Activated CD8-positive, alpha-beta memory T cell treated with anti-CD3 and anti-CD28 coated beads for 24 hours (primary cell): ENCODE measurements at regions not wholly inside any gene's neighbourhood (a gene's known extent, or its start where the extent isn't known, plus 50 kb on each side); places are given as distances from the start of the nearest gene placed in this dataset.
"Not testable (repeated sequence)": the region's sequence is repeated elsewhere in the genome, so short reads cannot be mapped to it uniquely, and the experiment has no call there.

Source experiments
- DNase-seq: peaks from one replicate; pipeline ENCODE4 v3.0.0-alpha.2; 2020

- no peak for DNase-seq
These were observed 208.9 kb upstream of the POGK start for GRCh38 chr1:166630369-166630768.

GRCh38 chr1:166638137-166638536 is 201.1 kb upstream of the POGK start:
- DNase-seq, result no peak

- DNase-seq, result not testable (repeated sequence)
These were observed 182.0 kb upstream of the POGK start for GRCh38 chr1:166657228-166657627.

- not testable (repeated sequence) for DNase-seq
These were observed 172.5 kb upstream of the POGK start for GRCh38 chr1:166666790-166667189.

GRCh38 chr1:166667600-166667999 is 171.7 kb upstream of the POGK start:
- DNase-seq, result not testable (repeated sequence)

- DNase-seq, result no peak
These were observed 167.6 kb upstream of the POGK start for GRCh38 chr1:166671627-166672026.

GRCh38 chr1:166673722-166674121 is 165.6 kb upstream of the POGK start:
- no peak for DNase-seq

GRCh38 chr1:166675213-166675612 is 164.1 kb upstream of the POGK start:
- DNase-seq, result no peak

- no peak for DNase-seq
These were observed 162.3 kb upstream of the POGK start for GRCh38 chr1:166676981-166677380.

- DNase-seq, result no peak
These were observed 159.9 kb upstream of the POGK start for GRCh38 chr1:166679369-166679768.

GRCh38 chr1:166682588-166682987 is 156.7 kb upstream of the POGK start:
- no peak for DNase-seq

GRCh38 chr1:166684669-166685068 is 154.6 kb upstream of the POGK start:
- DNase-seq, result not testable (repeated sequence)

- no peak for DNase-seq
These were observed 154.1 kb upstream of the POGK start for GRCh38 chr1:166685200-166685599.

GRCh38 chr1:166685891-166686290 is 153.4 kb upstream of the POGK start:
- DNase-seq, result not testable (repeated sequence)

- not testable (repeated sequence) for DNase-seq
These were observed 148.7 kb upstream of the POGK start for GRCh38 chr1:166690596-166690995.

- DNase-seq, result no peak
These were observed 147.8 kb upstream of the POGK start for GRCh38 chr1:166691476-166691875.

GRCh38 chr1:166692346-166692745 is 146.9 kb upstream of the POGK start:
- DNase-seq, result no peak

GRCh38 chr1:166693158-166693557 is 146.1 kb upstream of the POGK start:
- no peak for DNase-seq

GRCh38 chr1:166693673-166694297 is 145.5 kb upstream of the POGK start:
- DNase-seq, result no peak

- DNase-seq, result no peak
These were observed 144.2 kb upstream of the POGK start for GRCh38 chr1:166695115-166695514.

GRCh38 chr1:166695834-166696233 is 143.4 kb upstream of the POGK start:
- not testable (repeated sequence) for DNase-seq

GRCh38 chr1:166698771-166699170 is 140.5 kb upstream of the POGK start:
- DNase-seq, result no peak

- DNase-seq, result no peak
These were observed 139.7 kb upstream of the POGK start for GRCh38 chr1:166699613-166700012.

- no peak for DNase-seq
These were observed 138.6 kb upstream of the POGK start for GRCh38 chr1:166700696-166701095.

- no peak for DNase-seq
These were observed 137.6 kb upstream of the POGK start for GRCh38 chr1:166701603-166702100.
